ENCODE measurements at regions not wholly inside any gene's neighbourhood (a gene's known extent, or its start where the extent isn't known, plus 50 kb on each side); places are given as distances from the start of the nearest gene placed in this dataset.
"Not testable (repeated sequence)": the region's sequence is repeated elsewhere in the genome, so short reads cannot be mapped to it uniquely, and the experiment has no call there.

DNA sequence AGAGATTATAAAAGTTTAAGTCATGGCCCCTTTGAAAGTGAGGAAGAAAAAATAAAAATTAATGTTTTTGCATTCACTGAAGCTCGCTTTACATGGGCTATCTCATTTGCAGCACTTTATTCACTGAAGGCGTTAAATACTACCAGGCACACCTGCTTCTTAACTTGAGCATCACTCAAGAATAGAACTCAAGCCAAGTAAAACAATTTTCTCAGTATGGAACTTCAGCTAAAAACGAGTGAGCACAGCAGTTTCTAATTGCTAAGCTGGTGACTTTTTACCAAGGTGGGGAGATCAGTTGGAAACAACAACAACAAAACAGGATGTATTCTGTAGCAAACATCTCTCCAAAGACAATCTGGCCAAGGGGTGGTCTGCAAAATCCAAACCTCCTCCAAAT lies 405.6 kb downstream of the RAB38 start:
- Histone ChIP-seq H3K4me1 (ENCODE audit: control insufficient read depth, extremely low read depth, insufficient read depth, low read length) (no peaks in the 10 kb centered on the region), H3K27ac (ENCODE audit: insufficient read depth, low read length) (no peak overlapping the region), H4K20me1 (ENCODE audit: control insufficient read depth, extremely low read depth, insufficient read depth, low read length) (no peaks in the 10 kb centered on the region), H3K36me3 (ENCODE audit: control insufficient read depth, insufficient read depth, low read length) (no peaks in the 10 kb centered on the region), H3K79me2 (ENCODE audit: control insufficient read depth, insufficient read depth, low read length) (no peaks in the 10 kb centered on the region), H2AFZ (ENCODE audit: low read length) (no peak overlapping the region), H3K4me2 (ENCODE audit: extremely low read depth, insufficient read depth, low read length) (no peak overlapping the region), H3K4me3 (replicated peaks in 1 of 4; ENCODE audit: control extremely low read depth in 1 of 4, insufficient read depth in 1 of 4, low read depth in 3 of 4, low read length in 4 of 4) (no peak overlapping the region), H3K9ac (ENCODE audit: insufficient read depth, low read length) (no peak overlapping the region), H3K9me3 (ENCODE audit: control insufficient read depth, insufficient read depth, low read depth, low read length) (no peaks in the 10 kb centered on the region), H3K27me3 (ENCODE audit: control insufficient read depth, insufficient read depth, low read length) (no peaks in the 10 kb centered on the region)
- DNase-seq (ENCODE audit: low read depth in 2 of 2), result no peak
- no peak for TF ChIP-seq CTCF (conservative IDR thresholded peaks at IDR 0.05 in 1 of 2, IDR thresholded peaks at IDR 0.05 in 1 of 2; ENCODE audit: low read depth in 1 of 2, low read length in 2 of 2)
- TF ChIP-seq EZH2 (IDR thresholded peaks at IDR 0.05; ENCODE audit: low read length, missing control alignments), result no peak

- no peaks in the 10 kb centered on the region for H3K79me2 ChIP-seq (ENCODE audit: control insufficient read depth, insufficient read depth, low read length)
- no peak for DNase-seq (ENCODE audit: low read depth in 2 of 2)
- H3K36me3 ChIP-seq (ENCODE audit: control insufficient read depth, insufficient read depth, low read length), result no peaks in the 10 kb centered on the region
- no peak for TF ChIP-seq CTCF (conservative IDR thresholded peaks at IDR 0.05 in 1 of 2, IDR thresholded peaks at IDR 0.05 in 1 of 2; ENCODE audit: low read depth in 1 of 2, low read length in 2 of 2)
- TF ChIP-seq EZH2 (IDR thresholded peaks at IDR 0.05; ENCODE audit: low read length, missing control alignments), result no peak
- H3K9me3 ChIP-seq (ENCODE audit: control insufficient read depth, insufficient read depth, low read depth, low read length), result no peaks in the 10 kb centered on the region
- H3K4me2 ChIP-seq (ENCODE audit: extremely low read depth, insufficient read depth, low read length), result no peak overlapping the region
- no peak overlapping the region for H3K9ac ChIP-seq (ENCODE audit: insufficient read depth, low read length)
- H3K27ac ChIP-seq (ENCODE audit: insufficient read depth, low read length), result no peak overlapping the region
- no peaks in the 10 kb centered on the region for H4K20me1 ChIP-seq (ENCODE audit: control insufficient read depth, extremely low read depth, insufficient read depth, low read length)
- no peaks in the 10 kb centered on the region for H3K4me1 ChIP-seq (ENCODE audit: control insufficient read depth, extremely low read depth, insufficient read depth, low read length)
- H3K4me3 ChIP-seq (replicated peaks in 1 of 4; ENCODE audit: control extremely low read depth in 1 of 4, insufficient read depth in 1 of 4, low read depth in 3 of 4, low read length in 4 of 4), result no peak overlapping the region
- H2AFZ ChIP-seq (ENCODE audit: low read length), result no peak overlapping the region
- no peaks in the 10 kb centered on the region for H3K27me3 ChIP-seq (ENCODE audit: control insufficient read depth, insufficient read depth, low read length)
Measured at GRCh38 chr11:87767615-87768014, 407.6 kb downstream of the RAB38 start.

DNA sequence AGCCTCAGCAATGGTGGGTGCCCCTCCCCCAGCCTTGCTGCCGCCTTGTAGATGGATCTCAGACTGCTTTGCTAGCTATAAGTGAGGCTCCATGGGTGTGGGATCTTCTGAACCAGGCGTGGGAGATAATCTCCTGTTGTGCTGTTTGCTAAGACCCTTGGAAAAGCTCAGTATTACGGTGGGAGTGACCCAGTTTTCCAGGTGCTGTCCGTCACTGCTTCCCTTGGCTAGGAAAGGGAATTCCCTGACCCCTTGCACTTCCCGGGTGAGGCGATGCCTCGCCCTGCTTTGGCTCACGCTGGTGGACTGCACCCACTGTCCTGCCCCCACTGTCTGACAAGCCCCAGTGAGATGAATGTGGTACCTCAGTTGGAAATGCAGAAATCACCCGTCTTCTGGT lies 411.2 kb downstream of the RAB38 start:
- H3K4me1 ChIP-seq (ENCODE audit: control insufficient read depth, extremely low read depth, insufficient read depth, low read length); H2AFZ ChIP-seq (ENCODE audit: low read length); H4K20me1 ChIP-seq (ENCODE audit: control insufficient read depth, extremely low read depth, insufficient read depth, low read length); H3K4me3 ChIP-seq (replicated peaks in 1 of 4; ENCODE audit: control extremely low read depth in 1 of 4, insufficient read depth in 1 of 4, low read depth in 3 of 4, low read length in 4 of 4); H3K9ac ChIP-seq (ENCODE audit: insufficient read depth, low read length); H3K9me3 ChIP-seq (ENCODE audit: control insufficient read depth, insufficient read depth, low read depth, low read length); H3K79me2 ChIP-seq (ENCODE audit: control insufficient read depth, insufficient read depth, low read length); H3K36me3 ChIP-seq (ENCODE audit: control insufficient read depth, insufficient read depth, low read length); H3K27me3 ChIP-seq (ENCODE audit: control insufficient read depth, insufficient read depth, low read length); H3K4me2 ChIP-seq (ENCODE audit: extremely low read depth, insufficient read depth, low read length); H3K27ac ChIP-seq (ENCODE audit: insufficient read depth, low read length); DNase-seq (ENCODE audit: low read depth in 2 of 2): not testable (repeated sequence)

DNA sequence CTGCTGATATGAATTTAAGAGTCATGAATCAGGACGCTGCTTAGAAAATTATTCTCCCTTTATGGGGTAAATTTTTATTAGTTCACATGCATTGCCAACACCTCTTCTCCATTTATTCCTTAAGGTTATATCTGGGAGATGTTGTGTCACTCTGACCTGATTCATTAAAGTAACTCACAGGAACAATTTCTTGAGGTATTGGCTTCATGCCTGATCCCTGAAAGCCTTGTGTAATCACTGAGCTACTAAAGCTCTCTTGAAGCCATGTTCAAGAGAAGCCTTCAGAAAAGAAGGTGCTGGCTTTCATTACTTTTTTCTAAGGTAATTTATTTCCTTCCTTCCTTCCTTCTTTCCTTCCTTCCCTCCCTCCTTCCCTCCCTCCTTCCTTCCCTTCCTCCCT lies 420.6 kb downstream of the RAB38 start:
- H3K27ac ChIP-seq (ENCODE audit: insufficient read depth, low read length), result no peak overlapping the region
- no peaks in the 10 kb centered on the region for H3K9me3 ChIP-seq (ENCODE audit: control insufficient read depth, insufficient read depth, low read depth, low read length)
- TF ChIP-seq EZH2 (IDR thresholded peaks at IDR 0.05; ENCODE audit: low read length, missing control alignments) (no peak), CTCF (conservative IDR thresholded peaks at IDR 0.05 in 1 of 2, IDR thresholded peaks at IDR 0.05 in 1 of 2; ENCODE audit: low read depth in 1 of 2, low read length in 2 of 2) (no peak)
- H2AFZ ChIP-seq (ENCODE audit: low read length), result no peak overlapping the region
- H3K4me3 ChIP-seq (replicated peaks in 1 of 4; ENCODE audit: control extremely low read depth in 1 of 4, insufficient read depth in 1 of 4, low read depth in 3 of 4, low read length in 4 of 4), result no peak overlapping the region
- no peaks in the 10 kb centered on the region for H3K79me2 ChIP-seq (ENCODE audit: control insufficient read depth, insufficient read depth, low read length)
- H4K20me1 ChIP-seq (ENCODE audit: control insufficient read depth, extremely low read depth, insufficient read depth, low read length), result no peaks in the 10 kb centered on the region
- no peaks in the 10 kb centered on the region for H3K36me3 ChIP-seq (ENCODE audit: control insufficient read depth, insufficient read depth, low read length)
- DNase-seq (ENCODE audit: low read depth in 2 of 2), result no peak
- H3K4me2 ChIP-seq (ENCODE audit: extremely low read depth, insufficient read depth, low read length), result no peak overlapping the region
- no peaks in the 10 kb centered on the region for H3K27me3 ChIP-seq (ENCODE audit: control insufficient read depth, insufficient read depth, low read length)
- no peak overlapping the region for H3K9ac ChIP-seq (ENCODE audit: insufficient read depth, low read length)
- no peaks in the 10 kb centered on the region for H3K4me1 ChIP-seq (ENCODE audit: control insufficient read depth, extremely low read depth, insufficient read depth, low read length)
